ENCODE measurements at regions not wholly inside any gene's neighbourhood (a gene's known extent, or its start where the extent isn't known, plus 50 kb on each side); places are given as distances from the start of the nearest gene placed in this dataset.

DNA sequence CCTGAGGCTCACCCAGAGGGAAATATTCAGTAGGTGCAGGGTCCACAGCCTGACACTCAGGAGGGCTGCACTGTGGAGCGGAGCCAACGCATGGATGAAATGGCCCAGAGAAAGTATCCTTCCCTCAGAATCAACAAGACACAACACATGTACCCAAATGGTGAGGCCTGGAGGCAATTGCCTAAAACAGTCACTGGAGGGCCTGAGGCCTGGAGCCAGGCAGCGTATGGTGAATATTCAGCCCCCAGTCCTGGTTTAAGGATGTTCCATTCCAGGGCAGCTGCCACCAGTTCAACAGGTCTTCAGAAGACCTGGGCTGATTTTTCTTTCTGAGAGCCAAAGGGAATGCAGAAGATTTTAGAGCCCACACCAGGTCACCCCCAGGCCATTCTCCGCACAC is 264.8 kb downstream of the INSC start:
- no peak for DNase-seq (ENCODE audit: low read depth)

DNA sequence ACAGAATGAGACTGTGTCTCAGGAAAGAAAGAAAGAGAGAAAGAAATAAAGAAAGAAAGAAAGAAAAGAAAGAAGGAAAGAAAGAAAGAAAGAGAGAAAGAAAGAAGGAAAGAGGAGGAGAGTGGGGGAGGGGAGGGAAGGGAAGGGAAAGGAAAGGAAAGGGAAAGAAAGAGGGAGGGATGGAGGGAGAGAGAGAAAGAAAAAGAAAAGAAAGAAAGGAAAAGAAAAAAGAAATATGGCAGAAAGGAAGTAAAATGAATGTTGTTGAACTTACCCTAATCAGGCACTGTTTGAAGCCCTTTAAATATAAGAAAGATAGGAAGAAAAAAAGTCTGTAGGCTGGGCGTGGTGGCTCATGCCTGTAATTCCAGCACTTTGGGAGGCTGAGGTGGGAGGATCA is 276.1 kb downstream of the INSC start:
- no peak for DNase-seq (ENCODE audit: low read depth)

DNA sequence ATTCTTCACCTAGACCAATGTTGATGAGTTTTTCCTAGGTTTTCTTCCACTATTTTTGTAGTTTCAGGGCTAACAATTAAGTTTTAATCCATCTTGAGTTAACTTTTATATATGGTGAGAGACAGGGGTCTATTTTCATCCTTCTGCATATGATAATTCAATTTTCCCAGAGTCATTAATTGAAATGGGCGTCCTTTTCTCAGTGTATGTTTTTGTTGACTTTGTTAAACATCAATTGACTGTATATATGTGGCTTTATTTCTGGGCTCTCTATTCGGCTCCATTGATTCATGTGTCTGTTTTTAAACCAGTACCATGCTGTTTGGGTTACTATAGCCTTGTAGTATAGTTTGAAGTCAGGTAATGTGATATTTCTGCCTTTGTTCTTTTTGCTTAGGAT is 282.1 kb downstream of the INSC start:
- no peak for DNase-seq (ENCODE audit: low read depth)

DNA sequence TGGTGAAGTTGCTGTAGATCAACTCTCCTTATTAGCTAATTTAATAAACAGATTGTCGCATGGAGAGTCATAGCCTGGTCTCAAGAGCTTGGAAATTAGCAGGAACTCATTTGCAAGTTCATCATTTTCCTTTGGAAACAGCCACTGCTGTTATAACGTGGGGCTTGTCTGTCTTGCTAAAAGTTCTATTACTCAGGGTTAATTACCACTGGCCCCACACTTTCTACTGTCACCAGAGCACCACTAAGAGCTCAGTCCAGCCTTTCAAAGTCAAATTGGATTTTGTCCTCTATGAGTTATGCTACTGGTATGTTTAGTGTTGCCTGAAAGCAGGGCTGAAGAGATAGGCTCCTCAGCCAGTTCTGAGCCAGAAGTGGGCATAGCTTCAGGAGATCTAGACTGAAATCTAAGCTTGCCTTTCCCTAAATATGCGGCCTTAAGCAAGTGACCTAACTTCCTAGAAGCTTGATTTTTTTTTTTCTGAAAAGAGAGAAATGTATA is 292.2 kb downstream of the INSC start:
- DNase-seq (ENCODE audit: low read depth): no peak

DNA sequence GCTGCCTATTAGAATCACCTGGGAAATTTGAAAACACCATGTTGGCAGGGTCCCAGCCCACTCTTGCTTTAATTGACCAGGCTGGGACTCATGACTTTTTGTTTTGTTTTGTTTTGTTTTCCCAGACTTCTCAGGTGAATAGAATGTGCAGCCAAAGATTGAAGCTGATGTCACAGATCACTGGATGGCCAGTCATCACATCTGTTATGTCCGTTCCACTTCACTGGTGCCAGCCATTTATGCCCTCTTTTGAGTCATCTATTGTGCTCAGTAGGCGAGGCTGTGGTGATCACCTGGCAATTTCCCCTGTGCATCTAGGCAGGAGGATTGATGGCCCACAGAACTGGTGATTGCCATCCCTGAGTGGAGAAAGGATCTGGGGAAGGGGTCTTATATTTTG is 297.3 kb downstream of the INSC start:
- DNase-seq (ENCODE audit: low read depth): peak; percentile 1

DNA sequence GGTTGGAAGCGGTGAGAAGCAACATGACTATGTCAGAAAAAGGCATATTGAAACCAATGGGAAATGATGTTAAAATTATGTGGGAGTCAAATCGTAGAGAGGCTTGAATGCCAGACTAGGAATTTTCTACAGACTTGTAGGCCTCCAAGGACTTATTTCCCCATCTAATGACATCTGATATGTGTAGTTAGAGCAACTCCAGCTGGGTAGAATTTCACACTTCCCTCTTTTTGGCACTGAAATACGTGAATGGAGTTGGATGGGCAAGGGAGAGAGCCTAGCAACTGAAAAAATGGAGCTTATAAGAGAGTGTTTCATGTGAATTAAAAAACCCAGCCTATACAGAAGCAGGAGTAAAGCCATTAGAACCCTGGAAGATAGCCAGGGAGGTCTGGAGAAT is 304.2 kb downstream of the INSC start:
- no peak for DNase-seq (ENCODE audit: low read depth)

DNA sequence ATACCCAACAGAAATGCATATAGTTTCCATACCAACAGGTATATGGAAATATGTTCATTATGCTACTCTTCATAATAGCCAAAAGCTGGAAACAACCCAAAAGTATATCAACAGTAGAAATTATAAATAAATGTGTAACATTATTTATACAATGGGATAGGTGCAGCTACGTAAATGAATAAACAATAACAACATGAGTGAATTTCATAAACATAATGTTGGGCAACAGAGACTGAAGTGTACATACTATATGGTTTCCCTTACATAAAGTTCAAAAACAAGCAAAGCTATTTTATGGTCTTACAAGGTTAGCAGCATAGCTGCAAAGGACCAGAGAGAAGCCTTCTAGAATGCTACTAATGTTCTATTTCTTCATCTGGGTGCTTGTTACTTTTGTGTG is 305.0 kb downstream of the INSC start:
- DNase-seq (ENCODE audit: low read depth): no peak

DNA sequence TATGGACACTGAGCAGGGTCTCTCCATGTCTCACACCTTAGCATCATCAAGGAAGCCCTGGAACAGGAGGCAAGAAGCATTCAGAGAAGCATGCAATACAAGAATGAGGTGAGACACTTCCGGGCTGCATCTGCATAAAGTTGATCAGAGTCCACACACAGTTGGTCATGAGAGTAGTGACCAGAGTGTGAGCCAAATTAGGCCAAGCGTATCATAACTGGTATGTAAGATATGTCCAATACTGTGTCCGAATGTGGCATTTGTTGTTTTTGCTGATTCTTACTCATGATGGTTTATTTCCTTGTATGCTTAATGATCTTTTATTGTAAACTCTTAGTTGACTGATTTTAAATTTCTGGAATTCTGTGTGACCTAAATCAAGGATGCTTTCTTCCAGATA is 315.7 kb downstream of the INSC start:
- DNase-seq (ENCODE audit: low read depth): no peak

DNA sequence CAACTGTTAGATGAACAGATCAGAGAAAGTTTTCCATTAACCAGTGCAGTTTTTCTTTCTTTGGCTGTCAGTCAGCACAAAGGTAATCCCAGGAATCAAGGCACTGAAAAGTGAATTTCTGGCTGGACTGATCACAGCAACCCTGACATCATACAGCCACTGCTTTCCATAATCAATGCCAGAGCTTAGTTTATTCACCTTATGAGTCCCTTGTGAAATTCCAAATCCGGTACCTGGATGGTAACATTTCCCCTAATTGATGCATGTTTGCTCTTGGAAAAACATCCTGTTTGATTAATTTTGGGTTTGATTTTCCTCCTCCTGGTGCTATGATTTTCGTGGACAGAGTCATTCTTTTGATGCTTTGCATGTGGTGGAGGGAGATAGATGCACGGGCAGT is 319.8 kb downstream of the INSC start:
- no peak for DNase-seq (ENCODE audit: low read depth)

DNA sequence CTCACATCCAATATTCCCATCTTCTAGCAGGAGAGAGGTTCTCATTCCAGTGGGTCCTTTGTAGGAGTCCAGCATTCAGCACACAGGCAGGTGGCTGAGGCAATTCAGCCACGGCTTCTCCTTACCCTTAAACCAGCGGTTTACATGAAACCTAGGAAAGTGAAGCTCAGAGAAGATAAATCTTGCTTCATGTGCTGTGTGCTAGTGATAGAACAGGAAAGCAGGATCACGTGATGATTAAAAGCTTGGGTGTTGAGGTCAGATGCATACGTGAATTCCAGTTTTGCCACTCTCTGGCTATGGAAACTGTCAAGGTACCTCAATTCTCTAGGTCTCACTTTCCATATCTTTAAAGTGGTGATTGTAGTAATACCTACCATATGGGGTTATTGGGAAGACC is 331.6 kb downstream of the INSC start:
- no peak for DNase-seq (ENCODE audit: low read depth)

DNA sequence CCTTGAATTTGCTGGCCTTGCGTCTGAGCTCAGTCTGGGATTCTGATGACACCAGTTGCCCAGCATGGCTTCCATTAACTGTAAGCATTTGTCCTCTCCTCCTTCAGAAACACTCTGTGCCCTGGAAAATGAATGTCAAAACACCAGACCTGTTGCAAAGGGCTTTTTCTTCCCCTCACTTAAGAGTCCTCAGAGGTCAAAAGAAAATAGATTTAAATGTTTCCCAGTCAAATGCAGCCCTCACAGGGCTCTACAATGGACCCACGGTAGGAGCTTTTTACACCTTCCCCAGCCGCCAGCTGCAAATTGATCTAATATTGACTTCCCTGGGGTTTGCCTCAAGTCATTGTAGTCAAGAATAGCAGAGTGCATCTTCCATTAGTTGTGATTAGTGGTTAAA is 332.2 kb downstream of the INSC start:
- no peak for DNase-seq (ENCODE audit: low read depth)

DNA sequence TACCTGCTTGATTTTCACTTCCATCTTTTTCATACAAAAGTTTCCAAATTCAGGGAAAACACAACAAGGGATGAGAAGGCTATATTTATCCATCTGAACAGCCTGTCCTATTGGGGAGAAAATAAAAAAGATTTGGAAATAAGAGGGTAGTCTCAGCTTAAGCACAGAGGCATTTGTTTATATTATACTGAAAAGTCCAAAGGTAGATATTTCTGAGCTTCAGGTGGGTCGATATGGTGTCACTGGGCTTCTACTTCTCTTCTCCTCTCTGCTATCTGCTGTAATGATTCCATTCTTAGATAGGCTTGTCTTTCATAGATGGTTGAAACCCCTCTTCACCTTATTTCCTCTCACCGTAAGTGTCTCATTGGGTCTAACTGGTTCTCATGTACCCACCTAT is 337.0 kb downstream of the INSC start:
- DNase-seq (ENCODE audit: low read depth): no peak

DNA sequence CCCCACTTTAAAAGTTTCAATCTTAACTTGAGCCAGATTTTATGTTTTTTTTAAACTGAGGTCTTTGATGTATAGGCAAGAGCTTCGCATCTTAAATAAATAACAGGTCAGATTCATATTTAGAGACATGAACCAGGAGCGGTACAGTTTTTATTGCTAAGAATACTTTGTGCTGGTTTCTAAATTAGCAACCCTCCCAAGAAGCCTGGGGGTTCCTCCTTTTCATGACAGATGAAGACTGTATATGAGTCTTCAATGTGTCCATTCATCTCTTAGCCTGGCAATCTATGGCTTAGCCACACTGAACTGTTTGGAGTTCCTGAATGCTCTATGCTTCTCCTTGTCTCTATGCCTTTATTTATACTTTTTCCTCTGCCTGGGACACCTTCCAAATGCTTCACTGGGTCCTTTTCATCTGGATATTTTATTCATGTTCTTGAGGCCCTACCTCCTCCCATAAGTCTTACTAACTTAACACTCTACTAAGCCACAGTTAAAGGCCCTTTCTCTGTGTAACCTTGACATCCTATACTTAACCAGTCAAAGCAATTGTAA is 338.6 kb downstream of the INSC start:
- DNase-seq (ENCODE audit: low read depth): no peak

DNA sequence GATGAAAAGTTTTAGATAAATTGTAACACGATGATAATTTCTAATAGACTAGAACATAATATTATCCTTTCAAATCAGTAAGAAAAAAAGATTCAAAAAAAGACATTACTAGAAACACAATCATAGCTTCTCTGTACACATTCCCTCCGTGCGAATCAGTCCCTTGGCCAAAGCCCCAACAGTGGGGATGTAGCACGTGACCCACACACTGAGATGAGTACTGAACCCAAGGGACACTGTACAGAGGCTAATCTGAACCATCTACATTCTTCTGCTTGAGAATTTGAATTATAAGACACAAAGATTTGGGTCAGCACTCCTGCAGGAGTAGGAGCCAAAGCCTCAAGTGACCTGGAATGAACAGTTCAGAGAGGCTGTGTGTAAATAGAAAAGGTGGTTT is 353.7 kb downstream of the INSC start:
- no peak for DNase-seq (ENCODE audit: low read depth)

DNA sequence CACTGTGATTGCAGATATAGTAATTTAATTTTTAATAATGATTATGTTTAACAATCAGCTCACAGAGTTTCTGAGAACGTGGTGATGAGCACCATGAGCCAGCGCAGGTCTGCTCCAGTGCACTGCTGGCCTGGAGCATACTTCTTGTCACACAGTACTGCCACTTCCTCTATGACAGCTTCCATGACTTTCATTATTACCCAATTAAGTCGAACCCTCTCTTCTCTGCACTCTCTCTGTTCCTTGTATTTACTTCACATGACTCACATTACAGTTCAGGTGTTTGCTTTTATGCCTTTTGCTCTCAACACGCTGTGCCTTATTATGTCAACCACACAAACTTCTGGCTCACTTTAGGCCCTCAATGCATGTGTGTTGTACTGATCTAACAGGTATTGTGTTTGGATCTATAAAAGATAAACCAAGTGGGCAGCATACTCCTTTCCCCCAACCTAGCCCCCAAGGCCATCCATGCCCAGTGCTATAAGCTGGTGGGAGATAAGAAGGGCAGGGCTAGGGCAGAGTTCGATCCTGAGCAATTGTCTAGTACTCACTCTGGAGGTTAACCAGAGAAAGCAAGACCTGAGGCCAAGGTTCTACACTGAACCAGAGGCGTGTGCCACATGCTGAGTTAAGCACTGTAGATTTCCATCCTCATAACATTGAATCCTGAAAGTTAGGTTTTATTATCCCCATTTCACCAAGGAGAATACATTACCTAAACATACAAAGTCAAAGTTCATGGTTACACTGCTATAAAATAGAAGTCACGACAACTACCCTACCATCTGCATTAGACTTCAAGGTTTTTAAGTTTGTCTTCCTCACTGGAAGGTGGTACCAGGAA is 356.5 kb downstream of the INSC start:
- DNase-seq (ENCODE audit: low read depth): no peak

DNA sequence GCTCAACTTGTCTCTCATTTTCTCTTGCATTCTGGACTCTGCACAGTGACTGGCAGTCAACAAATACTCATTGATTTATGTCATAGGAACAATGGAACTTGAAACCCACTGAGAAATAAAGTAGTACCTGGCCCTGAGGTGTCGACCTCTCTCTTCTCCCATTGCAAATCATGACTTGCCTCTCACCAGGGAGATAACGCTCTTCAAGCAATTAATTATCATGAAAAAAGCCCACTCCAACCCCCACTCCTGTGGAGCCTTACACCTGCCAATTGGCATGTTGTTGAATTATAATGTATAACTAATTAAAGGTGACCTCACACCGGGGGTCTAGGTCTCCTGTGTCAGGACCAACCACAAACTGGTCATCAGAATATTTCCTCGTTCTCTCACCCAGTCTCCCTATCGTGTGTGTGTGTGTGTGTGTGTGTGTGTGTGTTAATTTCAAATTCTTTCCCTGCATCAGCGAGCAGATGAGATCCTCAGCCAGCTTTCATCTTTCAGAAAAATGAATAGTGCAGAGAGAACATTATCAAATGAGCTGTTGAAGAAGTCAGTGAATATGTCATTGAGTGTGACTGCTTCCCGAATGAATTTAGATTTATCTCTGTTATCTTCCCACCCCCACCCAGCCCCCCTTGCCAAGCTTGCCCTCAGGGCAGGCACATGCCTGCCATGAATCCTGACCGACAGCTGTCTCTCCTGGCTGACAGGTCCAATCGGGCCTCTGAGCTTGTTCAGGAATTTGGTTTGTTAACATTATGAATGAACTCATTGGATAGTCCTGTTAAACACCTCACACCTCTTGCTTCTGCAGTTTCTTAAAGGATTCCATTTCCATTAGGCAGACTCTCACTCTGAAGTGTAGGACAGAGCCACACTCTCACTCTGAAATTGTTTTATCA is 357.4 kb downstream of the INSC start:
- no peak for DNase-seq (ENCODE audit: low read depth)

DNA sequence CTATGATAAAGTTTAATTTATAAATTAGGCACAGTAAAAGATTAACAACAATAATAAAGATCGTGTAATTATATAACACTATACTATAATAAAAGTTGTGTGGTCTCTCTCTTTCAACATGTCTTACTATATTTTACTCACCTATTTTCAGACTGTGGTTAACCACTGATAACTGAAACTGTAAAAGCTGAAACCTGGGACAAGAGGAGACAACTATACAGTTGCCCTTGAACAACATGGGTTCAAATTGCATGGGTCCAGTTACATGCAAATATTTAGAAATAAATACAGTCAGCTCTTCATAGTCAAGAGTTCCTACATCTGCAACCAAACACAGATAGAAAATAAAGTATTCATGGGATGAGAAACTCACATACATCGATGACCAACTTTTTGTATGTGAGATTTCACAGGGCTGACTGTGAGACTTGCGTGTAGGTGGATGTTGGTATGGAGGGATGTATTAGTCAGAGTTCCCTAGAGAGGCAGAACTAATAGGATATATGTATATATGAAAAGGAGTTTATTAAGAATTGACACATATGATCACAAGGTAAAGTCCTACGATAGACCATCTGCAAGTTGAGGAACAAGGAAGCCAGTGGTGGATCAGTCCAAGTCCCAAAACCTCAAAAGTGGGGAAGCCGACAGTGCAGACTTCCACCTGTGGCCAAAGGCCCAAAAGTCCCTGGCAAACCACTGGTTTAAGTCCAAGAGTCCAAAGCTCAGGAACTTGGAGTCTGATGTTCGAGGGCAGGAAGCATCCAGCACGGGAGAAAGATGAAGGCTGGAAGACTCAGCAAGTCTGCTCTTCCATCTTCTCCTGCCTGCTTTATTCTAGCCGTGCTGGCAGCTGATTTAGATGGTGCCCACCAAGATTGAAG is 359.5 kb downstream of the INSC start:
- no peak for DNase-seq (ENCODE audit: low read depth)

DNA sequence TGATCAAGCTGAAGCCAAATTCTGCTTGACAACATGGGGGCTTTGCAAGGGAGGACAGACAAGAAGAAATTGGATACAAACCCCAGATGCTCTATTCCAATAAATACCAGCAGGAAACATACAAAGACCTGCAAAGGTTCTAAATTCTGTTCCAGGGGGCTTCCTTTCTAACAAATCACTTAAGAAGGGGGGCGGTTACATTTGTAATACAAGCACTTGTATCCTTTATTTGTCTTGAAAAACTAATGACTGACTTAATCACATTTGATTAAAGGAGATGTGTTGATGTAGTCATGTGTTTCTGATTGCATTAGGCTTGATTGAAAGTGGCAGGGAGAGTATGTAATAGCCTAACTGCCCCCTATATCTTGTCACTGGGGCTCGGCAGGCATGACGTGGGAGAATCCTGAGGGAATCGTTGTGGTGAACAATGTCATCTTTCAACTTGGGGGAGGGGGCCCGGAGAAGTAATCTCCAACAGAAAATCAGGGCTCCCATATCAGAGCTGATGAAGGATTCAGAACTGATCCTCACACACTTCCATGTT is 361.7 kb downstream of the INSC start:
- DNase-seq (ENCODE audit: low read depth): no peak

DNA sequence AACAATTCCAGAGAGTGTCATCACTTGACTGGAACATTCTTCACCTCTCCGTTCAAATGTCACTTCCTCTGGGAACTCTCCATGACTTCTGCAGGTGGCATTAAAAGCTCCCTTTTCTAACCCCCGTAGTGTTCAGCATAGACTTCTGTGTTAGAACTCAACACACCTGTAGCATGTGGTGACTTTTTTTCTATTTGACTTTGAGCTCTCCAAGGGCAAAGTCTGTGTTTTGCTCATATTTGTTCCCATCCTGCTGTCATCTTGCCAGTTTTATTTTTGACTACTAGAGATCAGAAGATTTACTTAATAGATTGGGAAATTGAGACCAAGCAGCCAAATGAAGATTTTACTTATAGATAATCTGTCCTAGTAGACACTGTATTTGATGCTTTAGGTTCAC is 367.1 kb downstream of the INSC start:
- no peak for DNase-seq (ENCODE audit: low read depth)

DNA sequence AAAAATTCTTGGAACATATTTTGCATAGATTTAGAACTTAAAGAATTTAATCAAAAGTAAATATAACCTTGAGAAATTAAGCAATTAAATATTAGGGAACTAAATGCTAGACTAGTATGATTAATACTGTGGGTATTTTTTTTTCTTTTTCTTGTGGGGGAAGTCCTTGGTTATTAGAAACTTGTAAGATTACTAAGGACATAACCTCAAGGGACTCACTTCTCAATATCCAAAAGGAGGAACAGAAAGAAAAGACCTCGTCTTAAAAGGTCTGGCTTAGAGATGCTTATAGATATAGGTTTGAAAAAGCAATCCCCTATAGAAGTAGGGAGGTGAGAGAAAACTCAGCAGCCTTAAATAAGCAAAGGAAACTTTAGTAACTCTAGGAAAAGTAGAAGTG is 368.5 kb downstream of the INSC start:
- DNase-seq (ENCODE audit: low read depth): no peak

DNA sequence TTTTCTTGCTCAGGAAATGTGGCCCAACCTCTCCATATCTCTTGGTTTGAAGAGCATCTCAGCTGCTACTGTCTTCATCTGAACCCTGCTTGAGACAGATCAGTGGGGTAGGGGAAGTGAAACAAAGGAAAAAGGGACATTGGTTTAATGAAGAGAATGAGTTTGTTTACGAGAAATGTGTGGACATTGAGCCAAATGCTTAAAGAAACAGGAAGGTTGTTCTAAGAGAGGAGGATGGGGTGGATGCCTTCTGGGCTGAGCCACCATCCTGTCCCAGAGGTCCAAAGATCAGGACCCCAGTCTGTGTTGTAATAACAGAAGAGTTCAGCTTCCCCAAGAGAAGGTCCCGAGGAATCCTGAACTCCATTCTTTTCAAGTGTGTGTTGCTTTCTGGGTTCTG is 369.7 kb downstream of the INSC start:
- no peak for DNase-seq (ENCODE audit: low read depth)
